Endothelial cell of umbilical vein (primary cell): ENCODE measurements at regions not wholly inside any gene's neighbourhood (a gene's known extent, or its start where the extent isn't known, plus 50 kb on each side); places are given as distances from the start of the nearest gene placed in this dataset.

Experiments used
- BruUV-seq: library from RNA; stranded (reverse); fragments of 400-500 nt; replicated peaks from 2 replicates; lab custom pipeline; 2021; lab: Mats Ljungman, UMichigan
- CTCF ChIA-PET: fragments of 300-600, 350-600 bp; sonication (Branson Sonifier 250); formaldehyde crosslinking; loops from one replicate; lab custom pipeline; 2021; ENCODE audit warnings: antibody characterized with exemption, inconsistent platforms; lab: Charles Lee
- POLR2A ChIA-PET: fragments of 300-600, 350-600 bp; sonication (Branson Sonifier 250); formaldehyde crosslinking; loops from one replicate; lab custom pipeline; 2021; ENCODE audit warnings: antibody characterized with exemption, inconsistent platforms; lab: Charles Lee
- DNase-seq: peaks from one replicate; pipeline ENCODE4 v3.0.0-alpha.2; 2011; ENCODE audit warnings: low read depth, low spot score
- FAIRE-seq: peaks from 2 replicates; lab custom pipeline; 2011; peaks lifted over from hg19 to GRCh38; lab: Jason Lieb, UNC
- H2AFZ ChIP-seq: 2 replicates; pipeline ENCODE4 v1.6.0; 2012; ENCODE audit warnings: low read depth, low read length, control low read depth, inconsistent platforms
- H3K27ac ChIP-seq: 2 replicates; pipeline ENCODE4 v1.5.1; 2011; ENCODE audit warnings: low read depth, mild to moderate bottlenecking, control low read depth, low read length, moderate library complexity; ENCODE audit not compliant: insufficient read depth
- H3K27me3 ChIP-seq, 2 experiments: 2 replicates each; pipeline versions ENCODE4 v1.6.0 to v1.6.1; 2011; ENCODE audit warnings: low read length in 2 of 2, mixed read lengths in 1 of 2; ENCODE audit not compliant: control insufficient read depth in 2 of 2, insufficient read depth in 2 of 2
- H3K36me3 ChIP-seq, 2 experiments: 2 replicates in 1 of 2; 3 replicates in 1 of 2; pipeline ENCODE4 v1.5.1; 2011; ENCODE audit warnings: low read length in 2 of 2, mild to moderate bottlenecking in 1 of 2, moderate library complexity in 1 of 2; ENCODE audit not compliant: control insufficient read depth in 2 of 2, insufficient read depth in 2 of 2; ENCODE audit errors: extremely low read depth in 1 of 2
- H3K4me1 ChIP-seq: 3 replicates; pipeline ENCODE4 v1.5.1; 2011; ENCODE audit warnings: mild to moderate bottlenecking, low read length; ENCODE audit not compliant: control insufficient read depth, insufficient read depth; ENCODE audit errors: extremely low read depth
- H3K4me2 ChIP-seq: 2 replicates; pipeline ENCODE4 v1.6.1; 2011; ENCODE audit warnings: low read length, control low read depth, mixed read lengths; ENCODE audit not compliant: insufficient read depth
- H3K4me3 ChIP-seq, 3 experiments: fragments of 200-600 bp in 1 of 3; sonication (generic), shearing (Covaris generic) in 1 of 3; replicated peaks in 1 of 3; 2 replicates each; pipeline ENCODE4 v1.5.1; 2011 to 2016; ENCODE audit warnings: control low read depth in 3 of 3, low read length in 3 of 3, mild to moderate bottlenecking in 2 of 3, inconsistent platforms in 1 of 3, low read depth in 1 of 3, moderate library complexity in 1 of 3; ENCODE audit not compliant: insufficient read depth in 1 of 3
- H3K79me2 ChIP-seq: 2 replicates; pipeline ENCODE4 v1.6.0; 2012; ENCODE audit warnings: low read length, inconsistent platforms; ENCODE audit not compliant: control insufficient read depth, insufficient read depth
- H3K9ac ChIP-seq: replicated peaks from 2 replicates; pipeline ENCODE3; 2011; ENCODE audit warnings: low read length, control low read depth; ENCODE audit not compliant: insufficient read depth; ENCODE audit errors: extremely low read depth
- H3K9me1 ChIP-seq: replicated peaks from 3 replicates; pipeline ENCODE4 v1.6.0; 2011; ENCODE audit warnings: mild to moderate bottlenecking, low read length; ENCODE audit not compliant: control insufficient read depth, insufficient read depth; ENCODE audit errors: extremely low read depth
- H3K9me3 ChIP-seq: replicated peaks from 2 replicates; pipeline ENCODE4 v1.5.1; 2012; ENCODE audit warnings: low read length, inconsistent platforms; ENCODE audit not compliant: control insufficient read depth, insufficient read depth
- H4K20me1 ChIP-seq: replicated peaks from 2 replicates; pipeline ENCODE3; 2011; ENCODE audit warnings: mild to moderate bottlenecking, low read length; ENCODE audit not compliant: control insufficient read depth, insufficient read depth; ENCODE audit errors: extremely low read depth
- EZH2 ChIP-seq: IDR thresholded peaks from 2 replicates; pipeline ENCODE4 v1.6.1; 2012; ENCODE audit warnings: borderline replicate concordance, low read depth, mild to moderate bottlenecking, moderate library complexity, low read length, inconsistent platforms; ENCODE audit not compliant: severe bottlenecking
- FOS ChIP-seq: IDR thresholded peaks from 2 replicates; pipeline ENCODE4 v1.6.1; 2011; ENCODE audit warnings: mild to moderate bottlenecking, low read length, moderate library complexity, borderline replicate concordance; ENCODE audit not compliant: insufficient read depth
- GATA2 ChIP-seq: IDR thresholded peaks from 2 replicates; pipeline ENCODE4 v1.7.0; 2011; ENCODE audit warnings: low read depth, mild to moderate bottlenecking, moderate library complexity, mixed read lengths, low read length; ENCODE audit not compliant: insufficient read length, insufficient read depth
- JUN ChIP-seq: IDR thresholded peaks from 2 replicates; pipeline ENCODE4 v1.6.1; 2011; ENCODE audit warnings: borderline replicate concordance, low read depth; ENCODE audit not compliant: insufficient read length, insufficient read depth
- MYC ChIP-seq: IDR thresholded peaks from one replicate; pipeline ENCODE4 v1.6.1; 2011; ENCODE audit warnings: mild to moderate bottlenecking, low read depth, low read length
- POLR2A ChIP-seq: IDR thresholded peaks from 2 replicates; pipeline ENCODE4 v1.6.1; 2012; ENCODE audit warnings: low read depth, mild to moderate bottlenecking, control low read depth, low read length
- POLR2AphosphoS5 ChIP-seq: IDR thresholded peaks from 2 replicates; pipeline ENCODE4 v1.6.1; 2012; ENCODE audit warnings: low read depth, mild to moderate bottlenecking, control low read depth, low read length, moderate library complexity; ENCODE audit not compliant: insufficient read depth
- dilution Hi-C: fragments of 300-500 bp; cut with MboI; formaldehyde crosslinking; loops from one replicate; pipeline ENCODE4 v1.15.0; 2019; ENCODE audit warnings: low sequenced_read_pairs; ENCODE audit not compliant: extremely low pct_ligation_motif_present
- intact Hi-C: fragments of 100-400 bp; cut with micrococcal nuclease; formaldehyde crosslinking; loops from one replicate; pipeline ENCODE4 v1.10.0; 2022
- TF ChIP-seq, protein P1 (sequence below): IDR thresholded peaks from 2 replicates; pipeline ENCODE4 v1.6.1; 2011; ENCODE audit not compliant: insufficient read depth, insufficient read length

DNA sequence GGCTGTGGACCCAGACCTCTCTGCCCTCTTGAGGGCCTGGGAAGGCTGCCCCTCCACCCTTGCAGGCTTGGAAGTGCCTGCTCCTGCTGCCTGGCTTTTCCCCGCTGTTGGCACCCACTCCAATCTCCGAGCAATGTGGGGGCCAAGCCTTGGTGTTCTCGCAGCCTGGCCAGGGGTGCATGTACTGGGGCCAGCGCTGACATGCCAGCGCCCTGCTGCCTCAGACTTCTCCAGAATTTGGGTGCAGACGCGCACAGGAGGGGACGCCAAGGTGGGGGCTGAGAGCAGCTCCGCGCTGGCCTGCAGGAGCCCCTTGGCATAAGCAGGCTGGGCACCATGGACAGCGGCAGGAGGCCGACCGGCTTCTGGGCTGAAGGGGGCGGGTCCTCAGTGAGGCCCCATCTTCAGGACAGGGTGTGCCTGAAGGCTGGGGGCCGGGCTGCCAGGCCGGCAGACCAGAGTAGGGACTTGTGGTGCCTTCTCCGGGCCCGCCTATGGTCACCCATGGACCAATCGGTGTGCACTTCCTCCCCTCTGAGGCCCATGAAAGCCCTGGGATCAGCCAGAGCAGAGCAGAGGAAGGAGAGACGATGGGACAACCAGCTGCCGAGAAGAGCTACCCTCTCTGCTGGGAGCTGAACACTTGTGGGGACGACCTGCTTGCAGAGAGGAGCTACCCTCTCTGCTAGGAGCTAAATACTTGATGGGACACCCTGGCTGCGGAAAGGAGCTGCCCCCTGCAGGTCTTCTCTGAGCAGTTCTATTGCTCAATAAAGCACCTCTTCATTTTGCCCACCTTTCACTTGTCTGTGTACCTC is 118.3 kb downstream of the DNAAF6 start:
- CTCF ChIA-PET = interaction anchor here (0.7 to 2.4 kb wide), 6 partner anchors 12 to 450 kb away, joined by 4 to 17 read pairs (median 9); no protein-coding TSS in a partner anchor
- TF ChIP-seq JUN (no peak), GATA2 (no peak), POLR2A (no peak), EZH2 (no peak), POLR2AphosphoS5 (no peak), MYC (no peak), FOS (no peak)
- TF ChIP-seq, protein P1, sequence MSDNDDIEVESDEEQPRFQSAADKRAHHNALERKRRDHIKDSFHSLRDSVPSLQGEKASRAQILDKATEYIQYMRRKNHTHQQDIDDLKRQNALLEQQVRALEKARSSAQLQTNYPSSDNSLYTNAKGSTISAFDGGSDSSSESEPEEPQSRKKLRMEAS = no peak
- H3K9ac ChIP-seq = no peak overlapping the region
- intact Hi-C loops = loop anchor here (1.0 to 10.0 kb wide), 2 partner anchors 299 to 430 kb away; no protein-coding TSS in a partner anchor
- H3K79me2 ChIP-seq = no peaks in the 10 kb centered on the region
- FAIRE-seq = no peak
- no peaks in the 10 kb centered on the region for H4K20me1 ChIP-seq
- H3K4me1 ChIP-seq = no peaks in the 10 kb centered on the region
- no peaks in the 10 kb centered on the region for H3K9me3 ChIP-seq
- H3K27me3 ChIP-seq = no peaks in the 10 kb centered on the region
- no TSS peak for BruUV-seq
- DNase-seq = peak; percentile 2
- POLR2A ChIA-PET = no interaction called here
- H3K27ac ChIP-seq = no peak overlapping the region
- dilution Hi-C loops = no loop called here
- no peak overlapping the region for H3K4me2 ChIP-seq
- no peaks in the 10 kb centered on the region for H3K36me3 ChIP-seq
- H2AFZ ChIP-seq = no peak overlapping the region
- H3K4me3 ChIP-seq = no peak overlapping the region
- H3K9me1 ChIP-seq = no peaks in the 10 kb centered on the region
